H1 (cell line): ENCODE measurements at regions not wholly inside any gene's neighbourhood (a gene's known extent, or its start where the extent isn't known, plus 50 kb on each side); places are given as distances from the start of the nearest gene placed in this dataset.

Source experiments
- CTCF ChIA-PET: fragments of 300-600 bp; sonication (Branson Sonifier 250); formaldehyde crosslinking; loops from one replicate; lab custom pipeline; 2021; ENCODE audit not compliant: partially characterized antibody; lab: Charles Lee
- POLR2A ChIA-PET: fragments of 300-600 bp; sonication (Branson Sonifier 250); formaldehyde crosslinking; loops from one replicate; lab custom pipeline; 2021; ENCODE audit warnings: inconsistent platforms; ENCODE audit not compliant: partially characterized antibody; lab: Charles Lee
- DNase-seq, 2 experiments: peaks; one replicate each; pipeline versions ENCODE4 v3.0.0 to v3.0.0-alpha.2; 2010 to 2022; ENCODE audit warnings: low spot score in 2 of 2, low read depth in 1 of 2, mixed read lengths in 1 of 2
- FAIRE-seq: peaks from 2 replicates; lab custom pipeline; 2011; peaks lifted over from hg19 to GRCh38; lab: Jason Lieb, UNC
- H2AFZ ChIP-seq: 2 replicates; pipeline ENCODE4 v1.8.1; 2012; ENCODE audit warnings: low read length, inconsistent platforms
- H2AK5ac ChIP-seq: 2 replicates; pipeline ENCODE4 v1.6.1; 2013; ENCODE audit warnings: low read depth, low read length
- H2BK120ac ChIP-seq: replicated peaks from 2 replicates; pipeline ENCODE3; 2013; ENCODE audit warnings: low read depth, low read length, inconsistent platforms
- H2BK12ac ChIP-seq: 2 replicates; pipeline ENCODE4 v1.6.1; 2013; ENCODE audit warnings: low read depth, low read length
- H2BK15ac ChIP-seq: 2 replicates; pipeline ENCODE4 v1.6.1; 2013; ENCODE audit warnings: low read length
- H2BK20ac ChIP-seq: 2 replicates; pipeline ENCODE4 v1.6.1; 2013; ENCODE audit warnings: low read length
- H2BK5ac ChIP-seq: 2 replicates; pipeline ENCODE4 v1.6.1; 2013; ENCODE audit warnings: low read depth, low read length
- H3K14ac ChIP-seq: 2 replicates; pipeline ENCODE4 v1.6.1; 2013; ENCODE audit warnings: inconsistent platforms; ENCODE audit not compliant: insufficient read length
- H3K18ac ChIP-seq: 2 replicates; pipeline ENCODE4 v1.6.1; 2013; ENCODE audit warnings: low read length; ENCODE audit errors: extremely low read depth
- H3K23ac ChIP-seq: 2 replicates; pipeline ENCODE4 v1.6.1; 2013; ENCODE audit warnings: inconsistent platforms; ENCODE audit not compliant: insufficient read length
- H3K23me2 ChIP-seq: 2 replicates; pipeline ENCODE4 v1.6.1; 2013; ENCODE audit warnings: low read depth, low read length
- H3K27ac ChIP-seq: 2 replicates; pipeline ENCODE4 v1.6.1; 2011; ENCODE audit warnings: low read depth, low read length, inconsistent platforms
- H3K27me3 ChIP-seq, 4 experiments: replicated peaks in 1 of 4; 1 replicate in 1 of 4; 2 replicates in 3 of 4; pipeline versions ENCODE4 v1.6.1 to v1.8.1; 2011 to 2013; ENCODE audit warnings: low read length in 3 of 4, mild to moderate bottlenecking in 3 of 4, inconsistent platforms in 2 of 4, mixed read lengths in 2 of 4, moderate library complexity in 1 of 4; ENCODE audit not compliant: control insufficient read depth in 3 of 4, insufficient read depth in 3 of 4; ENCODE audit errors: extremely low read depth in 1 of 4
- H3K36me3 ChIP-seq, 4 experiments: 2 replicates each; pipeline versions ENCODE4 v1.6.1 to v1.8.1; 2011 to 2013; ENCODE audit warnings: mild to moderate bottlenecking in 4 of 4, low read length in 3 of 4, moderate library complexity in 2 of 4, control low read depth in 1 of 4, inconsistent platforms in 1 of 4; ENCODE audit not compliant: insufficient read depth in 4 of 4, control insufficient read depth in 2 of 4
- H3K4ac ChIP-seq: replicated peaks from 2 replicates; pipeline ENCODE3; 2013; ENCODE audit warnings: low read length, low read depth, mixed read lengths, inconsistent platforms; ENCODE audit not compliant: insufficient read length
- H3K4me1 ChIP-seq, 4 experiments: replicated peaks in 1 of 4; 1 replicate in 1 of 4; 2 replicates in 3 of 4; pipeline versions ENCODE4 v1.6.1 to v1.8.1; 2011 to 2013; ENCODE audit warnings: low read length in 3 of 4, inconsistent platforms in 2 of 4, mixed read lengths in 1 of 4; ENCODE audit not compliant: insufficient read depth in 4 of 4, control insufficient read depth in 3 of 4
- H3K4me2 ChIP-seq, 2 experiments: 2 replicates each; pipeline versions ENCODE4 v1.6.1 to v1.8.1; 2011 to 2013; ENCODE audit warnings: low read depth in 2 of 2, low read length in 2 of 2, control low read depth in 1 of 2, inconsistent platforms in 1 of 2, mild to moderate bottlenecking in 1 of 2; ENCODE audit not compliant: insufficient read depth in 1 of 2
- H3K4me3 ChIP-seq, 4 experiments: fragments of 200-600, 300-600 bp in 1 of 4; sonication (generic), shearing (Covaris generic), sonication (Bioruptor Twin) in 1 of 4; 2 replicates each; pipeline versions ENCODE4 v1.5.1 to v1.8.1; 2011 to 2016; ENCODE audit warnings: low read length in 4 of 4, low read depth in 3 of 4, control low read depth in 2 of 4, inconsistent platforms in 2 of 4, mild to moderate bottlenecking in 2 of 4, mixed read lengths in 1 of 4, moderate library complexity in 1 of 4; ENCODE audit not compliant: insufficient read depth in 2 of 4; ENCODE audit errors: extremely low read depth in 1 of 4
- H3K56ac ChIP-seq: replicated peaks from 2 replicates; pipeline ENCODE3; 2013; ENCODE audit warnings: low read depth, mild to moderate bottlenecking, mixed read lengths, low read length, inconsistent platforms; ENCODE audit not compliant: insufficient read length
- H3K79me1 ChIP-seq: 2 replicates; pipeline ENCODE4 v1.6.1; 2013; ENCODE audit warnings: low read depth, low read length, control low read depth
- H3K79me2 ChIP-seq, 2 experiments: 2 replicates each; pipeline versions ENCODE4 v1.6.1 to v1.8.1; 2012 to 2013; ENCODE audit warnings: low read length in 2 of 2, mild to moderate bottlenecking in 2 of 2, inconsistent platforms in 1 of 2; ENCODE audit not compliant: insufficient read depth in 2 of 2, control insufficient read depth in 1 of 2
- H3K9ac ChIP-seq, 4 experiments: replicated peaks in 1 of 4; 1 replicate in 1 of 4; 2 replicates in 3 of 4; pipeline versions ENCODE4 v1.6.1 to v1.8.1; 2011 to 2013; ENCODE audit warnings: low read depth in 3 of 4, low read length in 3 of 4, control low read depth in 2 of 4, mild to moderate bottlenecking in 2 of 4, moderate library complexity in 2 of 4, inconsistent platforms in 1 of 4; ENCODE audit errors: extremely low read depth in 1 of 4
- H3K9me3 ChIP-seq, 2 experiments: 2 replicates each; pipeline versions ENCODE4 v1.6.1 to v1.8.1; 2012 to 2013; ENCODE audit warnings: mild to moderate bottlenecking in 2 of 2, moderate library complexity in 2 of 2, control low read depth in 1 of 2, inconsistent platforms in 1 of 2, low read depth in 1 of 2, low read length in 1 of 2, mixed read lengths in 1 of 2; ENCODE audit not compliant: insufficient read depth in 2 of 2
- H4K20me1 ChIP-seq, 2 experiments: replicated peaks in 1 of 2; 2 replicates each; pipeline versions ENCODE3 to v1.8.1; 2011 to 2013; ENCODE audit warnings: inconsistent platforms in 2 of 2, low read length in 2 of 2, mild to moderate bottlenecking in 1 of 2; ENCODE audit not compliant: insufficient read depth in 2 of 2, control insufficient read depth in 1 of 2
- H4K5ac ChIP-seq: 2 replicates; pipeline ENCODE4 v1.6.1; 2013; ENCODE audit warnings: low read length, low read depth, mixed read lengths, inconsistent platforms; ENCODE audit not compliant: insufficient read length
- H4K8ac ChIP-seq: 2 replicates; pipeline ENCODE4 v1.8.0; 2013; ENCODE audit warnings: mild to moderate bottlenecking, moderate library complexity, low read length, inconsistent platforms; ENCODE audit not compliant: insufficient read depth; ENCODE audit errors: extremely low read depth
- H4K91ac ChIP-seq: replicated peaks from 2 replicates; pipeline ENCODE3; 2013; ENCODE audit warnings: low read length, mixed read lengths, inconsistent platforms; ENCODE audit not compliant: insufficient read length
- BRCA1 ChIP-seq: IDR thresholded peaks from 2 replicates; pipeline ENCODE4 v1.6.1; 2012; ENCODE audit warnings: low read depth, low read length, improper control_type of control experiment
- CBX5 ChIP-seq: fragments of 300-800, 300-1000 bp; sonication (generic); IDR thresholded peaks from 2 replicates; pipeline ENCODE4 v1.7.1; 2016; ENCODE audit warnings: antibody characterized with exemption, low read length, low read depth
- GABPA ChIP-seq: IDR thresholded peaks from 2 replicates; pipeline ENCODE4 v1.6.1; 2011; ENCODE audit warnings: mild to moderate bottlenecking, low read length, moderate library complexity, borderline replicate concordance; ENCODE audit not compliant: insufficient read depth
- GTF2F1 ChIP-seq: IDR thresholded peaks from 2 replicates; pipeline ENCODE4 v1.6.1; 2012; ENCODE audit warnings: low read depth, low read length, improper control_type of control experiment, borderline replicate concordance
- KDM4A ChIP-seq: IDR thresholded peaks from one replicate; pipeline ENCODE4 v1.7.1; 2012; ENCODE audit warnings: low read depth, mild to moderate bottlenecking, moderate library complexity, low read length, inconsistent platforms; ENCODE audit not compliant: severe bottlenecking
- RAD21 ChIP-seq, 2 experiments: IDR thresholded peaks in 1 of 2; conservative IDR thresholded peaks in 1 of 2; 2 replicates each; pipeline ENCODE4 v1.6.1; 2011; ENCODE audit warnings: low read depth in 2 of 2, low read length in 2 of 2, improper control_type of control experiment in 1 of 2, inconsistent platforms in 1 of 2, mild to moderate bottlenecking in 1 of 2, moderate library complexity in 1 of 2
- SP2 ChIP-seq: IDR thresholded peaks from 2 replicates; pipeline ENCODE4 v1.6.1; 2012; ENCODE audit warnings: mild to moderate bottlenecking, low read length, inconsistent platforms
- SP4 ChIP-seq: IDR thresholded peaks from 2 replicates; pipeline ENCODE4 v1.6.1; 2012; ENCODE audit warnings: low read length, inconsistent platforms
- TAF7 ChIP-seq: optimal IDR thresholded peaks from 2 replicates; pipeline ENCODE3; 2011; ENCODE audit warnings: low read depth, mild to moderate bottlenecking, inconsistent platforms, low read length, moderate library complexity, borderline replicate concordance
- ZNF274 ChIP-seq: IDR thresholded peaks from 2 replicates; pipeline ENCODE4 v1.7.0; 2012; ENCODE audit warnings: low read length, borderline replicate concordance; ENCODE audit errors: extremely low read depth
- WGBS, 2 experiments: shearing (Covaris generic) in 1 of 2; methylation state at CpG; one replicate each; pipeline versions ENCODE4 v1.1.6 to v1.1.7; 2013 to 2015; ENCODE audit warnings: low lambda C conversion rate in 2 of 2, mixed read lengths in 2 of 2, inconsistent platforms in 1 of 2, low coverage in 1 of 2, missing lambda C conversion rate in 1 of 2; ENCODE audit not compliant: insufficient replicate concordance in 2 of 2, insufficient coverage in 1 of 2, insufficient read length in 1 of 2; ENCODE audit errors: extremely low coverage in 1 of 2, missing lambda C conversion rate in 1 of 2; 5-methylcytosine and 5-hydroxymethylcytosine counted together
- TF ChIP-seq, protein P1 (sequence below): IDR thresholded peaks from 2 replicates; pipeline ENCODE4 v1.6.1; 2012; ENCODE audit warnings: inconsistent platforms

GRCh38 chr1:25001125-25001915 lies 71.2 kb upstream of the RUNX3 start:
- 76% methylated on average over 12 of the region's 17 CpGs; no CpG with 5 or more reads in 1 of the 2 experiments for WGBS, 2 experiments
- CTCF ChIA-PET = interaction anchor here (0.9 to 1.6 kb wide), 3 partner anchors 9 to 36 kb away, joined by 3 to 4 read pairs (median 3); no protein-coding TSS in a partner anchor
- Histone ChIP-seq H3K4me2 (no peak overlapping the region), H3K9me3 (no peaks in the 10 kb centered on the region), H3K79me2 (no peaks in the 10 kb centered on the region), H3K4ac (no peak overlapping the region), H4K5ac (no peak overlapping the region), H3K27ac (no peak overlapping the region), H4K8ac (no peak overlapping the region), H3K27me3 (no peaks in the 10 kb centered on the region), H2BK12ac (no peak overlapping the region), H3K4me1 (peaks cover 0 to 4% (median 0%) of the 10 kb centered on the region in 4 experiments; a peak in 2 of 7 replicates), H3K56ac (no peak overlapping the region), H3K36me3 (no peaks in the 10 kb centered on the region), H3K79me1 (no peaks in the 10 kb centered on the region), H2AFZ (no peak overlapping the region), H4K91ac (no peak overlapping the region), H3K23me2 (peaks cover 2% of the 10 kb centered on the region; the same call in 1 of the 2 replicates), H2BK15ac (no peak overlapping the region), H2BK5ac (no peak overlapping the region), H3K18ac (no peak overlapping the region), H3K14ac (no peak overlapping the region), H4K20me1 (no peaks in the 10 kb centered on the region), H3K23ac (no peak overlapping the region), H2BK20ac (no peak overlapping the region), H2BK120ac (no peak overlapping the region), H3K9ac (no peak overlapping the region), H2AK5ac (no peak overlapping the region), H3K4me3 (no peak overlapping the region)
- DNase-seq (no peak), FAIRE-seq (no peak)
- POLR2A ChIA-PET = no interaction called here
- TF ChIP-seq RAD21 (IDR thresholded peaks at IDR 0.05 in 1 of 2, conservative IDR thresholded peaks at IDR 0.05 in 1 of 2; ENCODE audit: low read depth in 2 of 2, low read length in 2 of 2) = no peak
- TF ChIP-seq TAF7 = no peak
- no peak for TF ChIP-seq CBX5
- no peak for TF ChIP-seq SP2
- no peak for TF ChIP-seq ZNF274
- TF ChIP-seq SP4 = no peak
- TF ChIP-seq, protein P1, sequence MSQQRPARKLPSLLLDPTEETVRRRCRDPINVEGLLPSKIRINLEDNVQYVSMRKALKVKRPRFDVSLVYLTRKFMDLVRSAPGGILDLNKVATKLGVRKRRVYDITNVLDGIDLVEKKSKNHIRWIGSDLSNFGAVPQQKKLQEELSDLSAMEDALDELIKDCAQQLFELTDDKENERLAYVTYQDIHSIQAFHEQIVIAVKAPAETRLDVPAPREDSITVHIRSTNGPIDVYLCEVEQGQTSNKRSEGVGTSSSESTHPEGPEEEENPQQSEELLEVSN = no peak
- TF ChIP-seq BRCA1 = no peak
- no peak for TF ChIP-seq GTF2F1
- TF ChIP-seq KDM4A = no peak
- no peak for TF ChIP-seq GABPA
